ENCODE measurements at regions not wholly inside any gene's neighbourhood (a gene's known extent, or its start where the extent isn't known, plus 50 kb on each side); places are given as distances from the start of the nearest gene placed in this dataset.

- DNase-seq (ENCODE audit: extremely low read depth in 1 of 11, low read depth in 9 of 11, low spot score in 4 of 11) = no peak
Measured at GRCh38 chr10:132992433-132993215, 50.3 kb upstream of the CFAP46 start.
